ENCODE measurements at regions not wholly inside any gene's neighbourhood (a gene's known extent, or its start where the extent isn't known, plus 50 kb on each side); places are given as distances from the start of the nearest gene placed in this dataset.

DNA sequence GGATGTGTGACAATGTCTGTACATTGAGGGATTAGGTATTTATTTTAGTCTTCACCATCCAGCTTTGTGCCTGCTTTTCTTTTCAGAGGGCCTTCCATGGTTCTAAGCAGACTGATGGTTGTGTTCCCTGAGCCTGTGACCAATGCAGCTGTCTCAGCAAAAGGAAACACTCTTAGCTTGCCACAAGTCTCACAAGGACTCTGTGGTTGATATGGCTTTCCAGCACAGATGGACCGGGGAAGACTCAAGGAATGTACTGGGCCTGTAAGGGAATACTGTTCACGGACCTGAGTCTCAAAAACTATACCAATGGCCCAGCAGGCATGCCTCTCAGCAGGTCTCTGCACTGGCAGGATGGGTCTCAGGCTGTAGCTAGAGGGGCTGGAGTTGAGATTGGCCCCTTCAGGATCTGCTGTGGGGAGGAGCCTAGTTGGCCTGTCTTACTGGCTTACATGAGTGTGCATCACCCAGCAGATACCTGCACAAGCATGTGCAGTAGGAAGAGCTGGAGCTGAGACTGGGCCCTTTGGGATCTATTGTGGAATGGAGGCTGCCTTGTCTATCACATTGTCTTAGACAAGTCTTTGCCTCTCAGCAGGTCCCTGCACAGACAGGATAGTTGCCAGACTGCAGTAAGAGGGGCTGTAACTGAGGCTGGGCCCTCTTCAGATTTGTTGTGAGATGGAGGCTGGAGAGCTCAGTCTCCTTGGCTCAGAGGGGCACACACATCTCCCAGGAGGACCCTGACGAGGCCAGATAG lies 52.0 kb upstream of the PDC start:
- DNase-seq (ENCODE audit: low read depth): no peak
- H3K4me3 ChIP-seq (ENCODE audit: control insufficient read depth, low read depth, low read length): no peak overlapping the region
- TF ChIP-seq, protein P1, sequence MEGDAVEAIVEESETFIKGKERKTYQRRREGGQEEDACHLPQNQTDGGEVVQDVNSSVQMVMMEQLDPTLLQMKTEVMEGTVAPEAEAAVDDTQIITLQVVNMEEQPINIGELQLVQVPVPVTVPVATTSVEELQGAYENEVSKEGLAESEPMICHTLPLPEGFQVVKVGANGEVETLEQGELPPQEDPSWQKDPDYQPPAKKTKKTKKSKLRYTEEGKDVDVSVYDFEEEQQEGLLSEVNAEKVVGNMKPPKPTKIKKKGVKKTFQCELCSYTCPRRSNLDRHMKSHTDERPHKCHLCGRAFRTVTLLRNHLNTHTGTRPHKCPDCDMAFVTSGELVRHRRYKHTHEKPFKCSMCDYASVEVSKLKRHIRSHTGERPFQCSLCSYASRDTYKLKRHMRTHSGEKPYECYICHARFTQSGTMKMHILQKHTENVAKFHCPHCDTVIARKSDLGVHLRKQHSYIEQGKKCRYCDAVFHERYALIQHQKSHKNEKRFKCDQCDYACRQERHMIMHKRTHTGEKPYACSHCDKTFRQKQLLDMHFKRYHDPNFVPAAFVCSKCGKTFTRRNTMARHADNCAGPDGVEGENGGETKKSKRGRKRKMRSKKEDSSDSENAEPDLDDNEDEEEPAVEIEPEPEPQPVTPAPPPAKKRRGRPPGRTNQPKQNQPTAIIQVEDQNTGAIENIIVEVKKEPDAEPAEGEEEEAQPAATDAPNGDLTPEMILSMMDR (IDR thresholded peaks at IDR 0.05; ENCODE audit: control insufficient read depth, insufficient read depth, low read depth, low read length, missing control alignments): no peak

DNA sequence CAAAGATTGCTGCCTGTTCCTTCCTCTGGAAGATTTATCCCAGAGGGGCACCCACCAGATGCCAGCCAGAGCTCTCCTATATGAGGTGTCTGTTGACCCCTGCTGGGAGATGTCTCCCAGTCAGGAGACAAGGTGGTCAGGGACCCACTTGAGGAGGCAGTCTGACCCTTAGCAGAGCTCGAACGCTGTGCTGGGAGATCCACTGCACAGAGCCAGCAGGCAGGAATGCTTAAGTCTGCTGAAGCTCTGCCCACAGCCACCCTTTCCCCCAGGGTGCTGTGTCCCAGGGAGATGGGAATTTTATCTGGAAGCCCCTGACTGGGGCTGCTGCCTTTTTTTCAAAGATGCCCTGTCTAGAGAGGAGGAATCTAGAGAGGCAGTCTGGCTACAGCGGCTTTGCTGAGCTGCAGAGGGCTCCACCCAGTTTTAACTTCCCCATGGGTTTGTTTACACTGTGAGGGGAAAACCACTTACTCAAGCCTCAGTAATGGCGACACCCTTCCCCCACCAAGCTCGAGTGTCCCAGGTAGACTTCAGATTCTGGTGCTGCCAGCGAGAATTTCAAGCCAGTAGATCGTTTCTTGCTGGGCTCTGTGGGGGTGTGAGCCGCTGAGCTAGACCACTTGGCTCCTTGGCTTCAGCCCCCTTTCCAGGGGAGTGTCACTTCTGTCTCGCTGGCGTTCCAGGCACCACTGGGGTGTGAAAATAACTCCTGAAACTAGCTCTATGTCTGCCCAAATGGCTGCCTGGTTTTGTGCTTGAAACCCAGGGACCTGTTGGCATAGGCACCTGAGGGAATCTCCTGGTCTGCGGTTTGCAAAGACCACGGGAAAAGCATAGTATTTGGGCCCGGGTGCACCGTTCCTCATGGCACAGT lies 51.1 kb upstream of the PDC start:
- no peak for DNase-seq (ENCODE audit: low read depth)
- TF ChIP-seq, protein P1 (IDR thresholded peaks at IDR 0.05; ENCODE audit: control insufficient read depth, insufficient read depth, low read depth, low read length, missing control alignments): no peak
- H3K4me3 ChIP-seq (ENCODE audit: control insufficient read depth, low read depth, low read length): no peak overlapping the region
